ENCODE measurements at regions not wholly inside any gene's neighbourhood (a gene's known extent, or its start where the extent isn't known, plus 50 kb on each side); places are given as distances from the start of the nearest gene placed in this dataset.

DNA sequence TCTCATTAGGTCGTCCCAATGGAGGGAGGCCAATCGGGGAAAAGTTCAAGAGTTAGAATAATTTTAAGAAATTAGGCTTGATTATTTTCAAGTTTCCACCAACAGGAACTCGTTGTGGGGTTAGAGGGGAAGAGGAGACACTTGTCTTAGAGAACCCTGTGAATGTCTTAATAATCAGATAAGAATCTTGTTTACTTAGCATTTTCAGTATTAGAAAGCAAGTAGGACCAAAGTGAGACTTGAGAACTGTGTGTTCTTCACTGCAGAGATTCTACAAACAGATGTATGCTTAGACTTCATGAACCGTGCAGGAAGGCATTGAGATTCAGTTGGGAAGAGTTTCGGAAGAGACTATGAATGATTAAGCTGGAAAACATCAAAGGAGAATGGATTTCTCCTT lies 69.0 kb upstream of the HMHB1 start:
- DNase-seq (ENCODE audit: extremely low spot score) = no peak
- POLR2A ChIA-PET = no interaction called here
- TF ChIP-seq, protein P1, sequence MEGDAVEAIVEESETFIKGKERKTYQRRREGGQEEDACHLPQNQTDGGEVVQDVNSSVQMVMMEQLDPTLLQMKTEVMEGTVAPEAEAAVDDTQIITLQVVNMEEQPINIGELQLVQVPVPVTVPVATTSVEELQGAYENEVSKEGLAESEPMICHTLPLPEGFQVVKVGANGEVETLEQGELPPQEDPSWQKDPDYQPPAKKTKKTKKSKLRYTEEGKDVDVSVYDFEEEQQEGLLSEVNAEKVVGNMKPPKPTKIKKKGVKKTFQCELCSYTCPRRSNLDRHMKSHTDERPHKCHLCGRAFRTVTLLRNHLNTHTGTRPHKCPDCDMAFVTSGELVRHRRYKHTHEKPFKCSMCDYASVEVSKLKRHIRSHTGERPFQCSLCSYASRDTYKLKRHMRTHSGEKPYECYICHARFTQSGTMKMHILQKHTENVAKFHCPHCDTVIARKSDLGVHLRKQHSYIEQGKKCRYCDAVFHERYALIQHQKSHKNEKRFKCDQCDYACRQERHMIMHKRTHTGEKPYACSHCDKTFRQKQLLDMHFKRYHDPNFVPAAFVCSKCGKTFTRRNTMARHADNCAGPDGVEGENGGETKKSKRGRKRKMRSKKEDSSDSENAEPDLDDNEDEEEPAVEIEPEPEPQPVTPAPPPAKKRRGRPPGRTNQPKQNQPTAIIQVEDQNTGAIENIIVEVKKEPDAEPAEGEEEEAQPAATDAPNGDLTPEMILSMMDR (IDR thresholded peaks at IDR 0.05; ENCODE audit: control extremely low read depth, extremely low read depth, low read depth, missing control alignments) = no peak
- CTCF ChIA-PET = interaction anchor here (1.5 kb wide), 1 partner anchor 9 kb away, joined by 3 read pairs; no protein-coding TSS in a partner anchor

DNA sequence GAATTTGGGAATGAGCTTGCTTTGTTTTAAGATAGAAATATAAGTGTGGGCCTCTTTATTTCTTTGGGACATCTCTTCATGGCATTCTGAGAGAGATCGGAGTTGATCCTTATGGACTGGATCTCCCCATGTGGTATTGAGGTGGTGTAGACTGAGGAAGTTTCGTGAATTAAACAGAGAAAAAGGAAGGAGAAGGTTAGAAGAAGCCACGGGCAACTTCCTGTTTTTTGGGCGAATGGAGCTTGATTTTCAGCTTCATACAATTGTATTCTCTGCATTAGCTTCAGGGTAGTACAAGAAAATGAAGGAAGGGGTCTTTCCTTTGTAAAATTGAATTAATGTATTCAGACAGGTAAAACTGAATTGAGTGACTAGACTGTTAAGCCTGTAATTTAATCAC lies 70.5 kb upstream of the HMHB1 start:
- CTCF ChIA-PET = interaction anchor here (1.2 to 1.4 kb wide), 3 partner anchors 16 to 26 kb away, joined by 3 to 4 read pairs (median 3); no protein-coding TSS in a partner anchor
- POLR2A ChIA-PET = no interaction called here
- TF ChIP-seq, protein P1 (IDR thresholded peaks at IDR 0.05; ENCODE audit: control extremely low read depth, extremely low read depth, low read depth, missing control alignments) = no peak
- no peak for DNase-seq (ENCODE audit: extremely low spot score)

DNA sequence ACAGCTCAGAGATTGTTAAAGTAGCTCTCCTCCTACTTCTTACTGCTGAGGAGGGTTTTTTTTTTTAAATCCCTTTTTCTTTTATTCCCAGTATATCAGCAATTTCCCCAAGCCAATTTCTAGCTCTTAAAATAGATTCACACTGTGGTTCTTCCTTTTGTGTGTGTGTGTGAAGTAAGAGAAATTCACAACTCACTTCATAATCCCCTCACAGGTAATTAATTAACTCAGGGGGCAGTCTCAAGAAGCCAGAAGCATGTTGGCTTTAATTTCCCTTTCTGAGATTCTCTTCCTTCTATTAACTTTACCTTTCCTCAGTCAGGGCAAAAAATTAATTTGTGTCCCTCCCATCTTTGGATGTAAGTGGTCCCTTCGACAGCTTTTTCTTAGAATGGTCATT lies 71.0 kb upstream of the HMHB1 start:
- TF ChIP-seq, protein P1 (IDR thresholded peaks at IDR 0.05; ENCODE audit: control extremely low read depth, extremely low read depth, low read depth, missing control alignments) = no peak
- no peak for DNase-seq (ENCODE audit: extremely low spot score)
- POLR2A ChIA-PET = no interaction called here
- CTCF ChIA-PET = interaction anchor here (1.2 to 1.4 kb wide), 3 partner anchors 17 to 26 kb away, joined by 3 to 4 read pairs (median 3); no protein-coding TSS in a partner anchor

DNA sequence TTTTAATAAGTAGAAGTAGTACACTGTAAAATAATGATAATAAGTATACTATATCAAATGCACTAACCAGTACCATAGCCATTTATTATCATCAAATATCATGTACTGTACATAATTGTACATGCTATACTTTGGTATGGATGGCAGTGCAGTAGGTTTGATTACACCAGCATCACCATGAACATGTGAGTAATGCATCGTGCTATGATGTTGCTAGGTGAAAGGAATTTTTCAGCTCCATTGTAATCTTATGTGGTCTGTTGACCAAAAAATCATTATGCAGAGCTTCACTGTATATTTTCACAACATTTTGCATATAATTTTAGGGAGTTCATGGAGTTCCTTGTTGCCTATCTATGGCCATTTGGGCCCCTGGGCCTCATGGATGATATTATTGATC lies 72.2 kb upstream of the HMHB1 start:
- CTCF ChIA-PET = interaction anchor here (0.9 to 1.4 kb wide), 5 partner anchors 9 to 66 kb away, joined by 3 to 4 read pairs (median 3); no protein-coding TSS in a partner anchor
- TF ChIP-seq, protein P1 (IDR thresholded peaks at IDR 0.05; ENCODE audit: control extremely low read depth, extremely low read depth, low read depth, missing control alignments) = no peak
- POLR2A ChIA-PET = no interaction called here
- DNase-seq (ENCODE audit: extremely low spot score) = no peak

DNA sequence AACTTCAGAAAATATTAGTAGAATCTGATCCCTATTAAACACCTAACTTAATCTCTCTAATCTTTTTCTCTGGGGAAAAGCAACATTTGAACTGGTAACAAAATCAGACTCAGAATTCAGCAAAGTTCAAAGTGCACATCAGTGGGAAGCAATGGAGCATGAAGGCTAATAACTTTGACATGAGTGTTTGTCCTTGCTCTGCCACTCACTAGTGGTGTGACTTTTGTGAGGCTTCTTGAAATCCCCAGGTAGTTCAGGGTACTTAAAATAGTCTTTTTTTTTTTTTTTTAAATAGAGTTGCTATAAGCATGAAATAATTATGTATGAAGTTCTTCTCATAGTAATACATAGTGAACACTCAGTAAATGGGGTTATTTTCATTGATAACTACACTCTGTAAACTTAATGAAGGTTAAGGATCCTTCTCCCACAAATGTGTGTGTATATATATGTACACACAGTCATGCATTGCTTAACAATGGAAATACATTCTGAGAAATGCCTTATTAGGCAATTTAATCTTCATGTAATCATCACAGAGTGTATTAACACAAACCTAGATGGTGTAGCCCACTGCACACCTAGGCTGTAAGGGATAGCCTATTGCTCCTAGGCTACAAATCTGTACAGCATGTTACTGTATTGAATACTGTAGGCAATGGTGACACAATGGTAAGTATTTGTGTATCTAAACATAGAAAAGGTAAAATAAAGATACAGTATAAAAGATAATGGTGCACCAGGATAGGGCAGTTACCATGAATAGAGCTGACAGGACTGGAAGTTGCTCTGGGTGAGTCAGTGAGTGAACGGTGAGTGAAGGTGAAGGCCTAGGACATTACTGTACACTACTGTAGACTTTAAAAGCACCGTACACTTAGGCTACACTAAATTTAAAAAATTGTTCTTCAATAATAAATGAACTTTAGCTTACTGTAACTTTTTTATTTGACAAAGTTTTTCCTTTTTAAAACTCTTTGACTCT lies 73.3 kb upstream of the HMHB1 start:
- TF ChIP-seq, protein P1 (IDR thresholded peaks at IDR 0.05; ENCODE audit: control extremely low read depth, extremely low read depth, low read depth, missing control alignments) = no peak
- DNase-seq (ENCODE audit: extremely low spot score) = no peak
- CTCF ChIA-PET = interaction anchor here (1.2 to 1.9 kb wide), 4 partner anchors 10 to 16 kb away, joined by 3 to 8 read pairs (median 4); no protein-coding TSS in a partner anchor
- POLR2A ChIA-PET = no interaction called here

DNA sequence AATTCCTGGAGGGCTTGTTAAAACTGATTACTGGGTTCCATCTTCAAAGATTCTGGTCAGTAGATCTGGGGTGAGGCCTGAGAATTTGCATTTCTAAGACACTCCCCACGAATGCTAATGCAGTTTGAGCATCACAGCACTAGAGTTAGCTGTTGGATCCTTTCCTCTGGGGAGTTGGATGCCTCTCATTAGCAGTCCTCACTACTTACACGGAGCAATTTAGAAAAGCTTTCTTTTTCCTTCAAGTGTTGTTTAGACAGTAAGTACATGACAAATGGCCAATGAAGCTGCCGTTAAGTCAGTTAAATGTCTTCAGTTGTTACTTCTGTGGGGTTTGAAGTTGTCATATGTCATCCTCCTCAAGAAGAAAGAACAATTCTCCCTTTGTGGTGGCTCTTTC lies 74.9 kb upstream of the HMHB1 start:
- TF ChIP-seq, protein P1 (IDR thresholded peaks at IDR 0.05; ENCODE audit: control extremely low read depth, extremely low read depth, low read depth, missing control alignments) = no peak
- ChIA-PET CTCF (interaction anchor here (1.9 kb wide), 1 partner anchor 10 kb away, joined by 8 read pairs; no protein-coding TSS in a partner anchor), POLR2A (no interaction called here)
- DNase-seq (ENCODE audit: extremely low spot score) = no peak
